Sigmoid colon (tissue), 6 donors: ENCODE measurements at regions not wholly inside any gene's neighbourhood (a gene's known extent, or its start where the extent isn't known, plus 50 kb on each side); places are given as distances from the start of the nearest gene placed in this dataset.
"Not testable (repeated sequence)": the region's sequence is repeated elsewhere in the genome, so short reads cannot be mapped to it uniquely, and the experiment has no call there.

Experiments
- DNase-seq: peaks from one replicate; pipeline ENCODE4 v3.0.0-alpha.2; 2019
- H3K27ac ChIP-seq, 4 donors: fragments of 200-600 bp; sonication (generic); one replicate each; pipeline ENCODE4 v1.5.1; 2016 to 2019; ENCODE audit warnings: mild to moderate bottlenecking in 1 of 4
- H3K27me3 ChIP-seq, 3 donors: fragments of 200-600 bp; sonication (generic); one replicate each; pipeline ENCODE4 v1.5.1; 2019; ENCODE audit warnings: mild to moderate bottlenecking in 1 of 3
- H3K36me3 ChIP-seq, 4 donors: fragments of 200-600 bp; sonication (generic); one replicate each; pipeline ENCODE4 v1.5.1; 2016 to 2019
- H3K4me1 ChIP-seq, 4 donors: fragments of 200-600 bp; sonication (generic); one replicate each; pipeline ENCODE4 v1.5.1; 2017 to 2019
- H3K4me3 ChIP-seq, 4 donors: fragments of 200-600 bp; sonication (generic); one replicate each; pipeline ENCODE4 v1.5.1; 2017 to 2019; ENCODE audit warnings: mild to moderate bottlenecking in 2 of 4, moderate library complexity in 1 of 4
- H3K9me3 ChIP-seq, 4 donors: fragments of 200-600 bp in 3 of 4; sonication (generic) in 3 of 4; one replicate each; pipeline versions ENCODE4 v1.5.1 to v1.6.1; 2013 to 2019
- EP300 ChIP-seq, 4 donors: sonication (generic); formaldehyde crosslinking; IDR thresholded peaks; one replicate each; pipeline ENCODE4 v1.6.1; 2017; ENCODE audit warnings: antibody characterized with exemption in 4 of 4
- POLR2A ChIP-seq, 2 donors: fragments of 450-650 bp; IDR thresholded peaks; one replicate each; pipeline ENCODE4 v1.6.1; 2016; ENCODE audit warnings: antibody characterized with exemption in 2 of 2, mild to moderate bottlenecking in 2 of 2, moderate library complexity in 2 of 2
- POLR2AphosphoS5 ChIP-seq, 4 donors: sonication (generic); formaldehyde crosslinking; IDR thresholded peaks; one replicate each; pipeline ENCODE4 v1.6.1; 2017; ENCODE audit warnings: antibody characterized with exemption in 4 of 4
- WGBS, 2 donors: extraction: QIAGEN DNeasy Blood & Tissue Kit; methylation state at CpG; one replicate each; pipeline ENCODE4 v1.1.7; 2013; 5-methylcytosine and 5-hydroxymethylcytosine counted together
- intact Hi-C: fragments of 100-400 bp; cut with DNase I; formaldehyde crosslinking; loops from one replicate; pipeline ENCODE4 v1.15.1; 2023
- TF ChIP-seq, protein P1 (sequence below), 4 experiments: fragments of 450-650 bp in 3 of 4; fragments of 200-600 bp in 1 of 4; IDR thresholded peaks; one replicate each; pipeline ENCODE4 v1.5.1; 2016 to 2019; ENCODE audit warnings: antibody characterized with exemption in 4 of 4, mild to moderate bottlenecking in 3 of 4, moderate library complexity in 2 of 4
- donor health status: healthy with polysubstance abuse.
- donor health status: healthy.

DNA sequence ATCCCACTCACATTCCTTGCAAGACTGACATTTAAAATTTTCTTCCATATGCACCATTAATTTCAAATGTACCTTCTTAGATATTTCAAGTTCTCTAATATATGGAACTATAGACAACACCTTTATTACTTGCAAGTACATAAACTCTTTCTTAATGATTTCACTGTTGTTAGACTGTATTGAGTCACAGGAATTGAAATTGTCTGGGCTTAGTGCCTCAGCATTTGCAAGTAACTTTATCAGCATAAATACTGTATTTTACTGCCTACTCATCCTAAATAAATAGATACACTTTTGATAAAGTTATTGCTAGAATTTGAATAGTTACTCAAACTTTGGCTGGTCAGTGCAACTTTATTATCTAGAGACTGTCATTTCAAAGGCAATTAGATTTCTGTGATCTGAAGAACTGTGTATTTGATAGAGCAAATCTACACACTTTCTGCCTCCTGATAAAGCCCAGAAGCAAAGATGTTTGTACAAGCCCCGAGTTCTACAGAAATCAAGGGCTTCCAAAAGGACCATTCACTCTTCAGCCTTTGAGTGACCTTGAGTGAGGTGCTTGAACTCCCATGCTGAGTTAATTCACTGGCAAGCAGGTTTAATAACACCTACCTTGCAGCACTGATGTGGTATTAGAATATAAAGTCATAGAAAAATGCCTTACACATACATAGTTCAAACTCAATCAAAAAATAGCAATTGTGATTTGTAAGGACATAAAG, 91.6 kb downstream of the COX7C start:
- 13 to 50% methylated on average over 1 of the region's 1 CpG for WGBS, 2 donors
- H3K4me1 ChIP-seq = no peaks in the 10 kb centered on the region
- no peak overlapping the region for H3K4me3 ChIP-seq
- DNase-seq = no peak
- H3K9me3 ChIP-seq = no peaks in the 10 kb centered on the region
- no peaks in the 10 kb centered on the region for H3K36me3 ChIP-seq
- H3K27ac ChIP-seq = no peak overlapping the region
- TF ChIP-seq, protein P1, sequence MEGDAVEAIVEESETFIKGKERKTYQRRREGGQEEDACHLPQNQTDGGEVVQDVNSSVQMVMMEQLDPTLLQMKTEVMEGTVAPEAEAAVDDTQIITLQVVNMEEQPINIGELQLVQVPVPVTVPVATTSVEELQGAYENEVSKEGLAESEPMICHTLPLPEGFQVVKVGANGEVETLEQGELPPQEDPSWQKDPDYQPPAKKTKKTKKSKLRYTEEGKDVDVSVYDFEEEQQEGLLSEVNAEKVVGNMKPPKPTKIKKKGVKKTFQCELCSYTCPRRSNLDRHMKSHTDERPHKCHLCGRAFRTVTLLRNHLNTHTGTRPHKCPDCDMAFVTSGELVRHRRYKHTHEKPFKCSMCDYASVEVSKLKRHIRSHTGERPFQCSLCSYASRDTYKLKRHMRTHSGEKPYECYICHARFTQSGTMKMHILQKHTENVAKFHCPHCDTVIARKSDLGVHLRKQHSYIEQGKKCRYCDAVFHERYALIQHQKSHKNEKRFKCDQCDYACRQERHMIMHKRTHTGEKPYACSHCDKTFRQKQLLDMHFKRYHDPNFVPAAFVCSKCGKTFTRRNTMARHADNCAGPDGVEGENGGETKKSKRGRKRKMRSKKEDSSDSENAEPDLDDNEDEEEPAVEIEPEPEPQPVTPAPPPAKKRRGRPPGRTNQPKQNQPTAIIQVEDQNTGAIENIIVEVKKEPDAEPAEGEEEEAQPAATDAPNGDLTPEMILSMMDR (IDR thresholded peaks at IDR 0.05) = no peak
- no peak for TF ChIP-seq POLR2A (IDR thresholded peaks at IDR 0.05)
- no peak for TF ChIP-seq POLR2AphosphoS5 (IDR thresholded peaks at IDR 0.05)
- no peak for TF ChIP-seq EP300 (IDR thresholded peaks at IDR 0.05)
- intact Hi-C loops = no loop called here
- no peaks in the 10 kb centered on the region for H3K27me3 ChIP-seq

DNA sequence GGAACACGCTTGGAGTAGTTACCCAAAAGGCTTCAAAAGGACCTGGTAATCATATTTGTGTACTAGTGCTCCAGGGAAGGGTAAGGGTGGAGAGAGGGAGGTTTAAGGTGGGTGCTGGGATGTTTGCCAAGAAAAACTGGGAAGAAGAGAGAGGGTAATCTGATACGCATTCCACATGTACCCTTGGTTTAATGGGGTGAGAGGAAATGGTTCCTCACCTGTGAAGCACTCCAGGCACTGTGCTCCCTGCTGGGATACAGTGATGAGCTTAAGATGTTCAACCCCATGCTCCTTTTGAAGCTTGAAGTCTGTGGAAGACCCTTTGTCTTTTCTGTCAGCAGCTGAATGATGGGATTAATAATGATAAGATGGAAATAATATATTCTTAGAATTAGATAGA, 98.4 kb downstream of the COX7C start:
- H3K4me1 ChIP-seq = no peaks in the 10 kb centered on the region
- H3K27me3 ChIP-seq = no peaks in the 10 kb centered on the region
- TF ChIP-seq POLR2A (IDR thresholded peaks at IDR 0.05) (no peak), POLR2AphosphoS5 (IDR thresholded peaks at IDR 0.05) (no peak), EP300 (IDR thresholded peaks at IDR 0.05) (no peak)
- TF ChIP-seq, protein P1 (IDR thresholded peaks at IDR 0.05) = no peak
- 57 to 75% methylated on average over 2 of the region's 2 CpGs for WGBS, 2 donors
- no peaks in the 10 kb centered on the region for H3K9me3 ChIP-seq
- intact Hi-C loops = no loop called here
- H3K4me3 ChIP-seq = no peak overlapping the region
- DNase-seq = no peak
- no peak overlapping the region for H3K27ac ChIP-seq
- H3K36me3 ChIP-seq = no peaks in the 10 kb centered on the region

DNA sequence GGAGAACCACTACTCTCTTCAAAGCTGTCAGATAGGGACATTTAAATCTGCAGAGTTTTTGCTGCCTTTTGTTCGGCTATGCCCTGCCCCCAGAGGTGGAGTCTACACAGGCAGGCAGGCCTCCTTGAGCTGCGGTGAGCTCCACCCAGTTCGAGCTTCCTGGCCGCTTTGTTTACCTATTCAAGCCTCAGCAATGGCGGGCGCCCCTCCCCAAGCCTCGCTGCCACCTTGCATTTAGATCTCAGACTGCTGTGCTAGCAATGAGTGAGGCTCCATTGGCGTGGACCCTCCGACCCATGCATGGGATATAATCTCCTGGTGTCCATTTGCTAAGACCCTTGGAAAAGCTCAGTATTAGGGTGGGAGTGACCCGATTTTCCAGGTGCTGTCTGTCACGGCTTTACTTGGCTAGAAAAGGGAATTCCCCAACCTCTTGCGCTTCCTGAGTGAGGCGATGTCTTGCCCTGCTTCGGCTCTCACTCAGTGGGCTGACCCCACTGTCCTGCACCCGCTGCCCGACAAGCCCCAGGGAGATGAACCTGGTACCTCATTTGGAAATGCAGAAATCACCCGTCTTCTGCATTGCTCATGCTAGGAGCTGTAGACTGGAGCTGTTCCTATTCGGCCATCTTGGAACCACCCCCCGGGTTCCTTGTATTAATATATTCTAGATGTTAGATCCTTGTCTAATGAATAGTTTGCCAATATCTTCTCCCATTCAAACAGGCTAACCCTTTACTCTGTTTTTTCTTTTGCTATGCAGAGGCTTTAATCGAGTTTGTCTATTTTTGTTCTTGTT, 113.8 kb downstream of the COX7C start:
- WGBS, 2 donors = 90 to 91% methylated on average over 20 of the region's 20 CpGs
- H3K9me3 ChIP-seq, H3K36me3 ChIP-seq, DNase-seq, H3K27me3 ChIP-seq, H3K27ac ChIP-seq, intact Hi-C loops, H3K4me1 ChIP-seq, H3K4me3 ChIP-seq: not testable (repeated sequence)

DNA sequence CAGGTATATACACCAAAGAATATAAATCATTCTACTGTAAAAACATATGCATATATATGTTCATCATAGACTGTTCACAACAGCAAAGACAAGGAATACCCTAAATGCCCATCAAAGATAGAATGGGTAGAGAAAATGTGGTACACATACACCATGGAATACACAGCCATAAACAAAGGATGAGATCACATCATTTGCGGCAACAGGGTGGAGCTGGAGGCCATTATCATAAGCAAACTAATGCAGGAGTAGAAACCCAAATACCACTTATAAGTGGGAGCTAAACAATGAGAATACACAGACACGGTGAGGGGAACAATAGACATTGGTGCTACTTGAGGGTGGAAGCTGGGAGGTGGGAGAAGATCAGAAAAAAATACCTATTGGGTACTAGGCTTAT, 117.6 kb downstream of the COX7C start:
- H3K27me3 ChIP-seq = no peaks in the 10 kb centered on the region
- no peaks in the 10 kb centered on the region for H3K36me3 ChIP-seq
- H3K4me3 ChIP-seq = no peak overlapping the region
- H3K27ac ChIP-seq = no peak overlapping the region
- DNase-seq = no peak
- peaks cover 0 to 4% (median 1%) of the 10 kb centered on the region in 4 donors for H3K9me3 ChIP-seq
- 85 to 87% methylated on average over 2 of the region's 2 CpGs for WGBS, 2 donors
- intact Hi-C loops = no loop called here
- TF ChIP-seq EP300 (IDR thresholded peaks at IDR 0.05) (no peak), POLR2A (IDR thresholded peaks at IDR 0.05) (no peak), POLR2AphosphoS5 (IDR thresholded peaks at IDR 0.05) (no peak)
- TF ChIP-seq, protein P1 (IDR thresholded peaks at IDR 0.05) = no peak
- H3K4me1 ChIP-seq = no peaks in the 10 kb centered on the region

DNA sequence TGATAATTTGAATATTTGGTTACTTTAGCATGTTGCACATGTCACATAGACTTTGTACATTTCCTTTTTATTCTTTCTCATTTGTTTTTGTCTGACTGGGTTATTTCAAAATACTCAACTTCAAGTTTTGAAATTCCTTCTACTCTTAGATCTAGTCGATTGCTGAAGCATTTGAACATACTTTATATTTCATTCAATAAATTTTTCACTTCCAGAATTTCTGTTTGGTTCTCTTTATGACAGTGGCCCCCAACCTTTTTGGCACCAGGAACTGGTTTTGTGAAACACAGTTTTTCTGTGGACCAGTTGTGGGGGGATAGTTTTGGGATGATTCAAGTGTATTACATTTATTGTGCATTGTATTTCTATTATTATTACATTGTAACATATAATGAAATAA, 119.8 kb downstream of the COX7C start:
- TF ChIP-seq, protein P1 (IDR thresholded peaks at IDR 0.05) = no peak
- TF ChIP-seq POLR2AphosphoS5 (IDR thresholded peaks at IDR 0.05) (no peak), POLR2A (IDR thresholded peaks at IDR 0.05) (no peak), EP300 (IDR thresholded peaks at IDR 0.05) (no peak)
- H3K27me3 ChIP-seq = no peaks in the 10 kb centered on the region
- no peak for DNase-seq
- 50 to 83% methylated on average over 1 of the region's 1 CpG for WGBS, 2 donors
- H3K36me3 ChIP-seq = no peaks in the 10 kb centered on the region
- H3K27ac ChIP-seq = no peak overlapping the region
- H3K9me3 ChIP-seq = peaks cover 0 to 4% (median 1%) of the 10 kb centered on the region in 4 donors
- no peak overlapping the region for H3K4me3 ChIP-seq
- no peaks in the 10 kb centered on the region for H3K4me1 ChIP-seq
- intact Hi-C loops = no loop called here
